IMR-90 (cell line): ENCODE measurements at regions not wholly inside any gene's neighbourhood (a gene's known extent, or its start where the extent isn't known, plus 50 kb on each side); places are given as distances from the start of the nearest gene placed in this dataset.

Experiments
- ATAC-seq: fragments of 200-7000 bp; cut with Tn5 transposase; 2 replicates; pipeline ENCODE4 v1.9.1; 2020; ENCODE audit warnings: low read depth, mild to moderate bottlenecking, moderate library complexity
- BruUV-seq: library from RNA; stranded (reverse); fragments of 400-500 nt; replicated peaks from 2 replicates; lab custom pipeline; 2021; lab: Mats Ljungman, UMichigan
- CTCF ChIA-PET: fragments of 300-600 bp; formaldehyde crosslinking; extraction: SDS; loops from one replicate; lab custom pipeline; 2021; ENCODE audit warnings: antibody characterized with exemption; lab: Yijun Ruan, JAX
- POLR2A ChIA-PET: fragments of 300-600 bp; sonication (Branson Sonifier 250); formaldehyde crosslinking; loops from one replicate; lab custom pipeline; 2022; ENCODE audit warnings: antibody characterized with exemption; ENCODE audit not compliant: unreplicated experiment; lab: Charles Lee
- DNase-seq: peaks from one replicate; pipeline ENCODE4 v3.0.0; 2013
- H2AFZ ChIP-seq: replicated peaks from 2 replicates; pipeline ENCODE3; 2013; ENCODE audit warnings: low read length, mild to moderate bottlenecking; ENCODE audit not compliant: poor library complexity
- H2AK5ac ChIP-seq: 2 replicates; pipeline ENCODE4 v1.6.1; 2013; ENCODE audit warnings: low read depth, low read length, inconsistent platforms
- H2AK9ac ChIP-seq: replicated peaks from 2 replicates; pipeline ENCODE3; 2013; ENCODE audit warnings: mild to moderate bottlenecking, low read depth, low read length, moderate library complexity; ENCODE audit not compliant: poor library complexity
- H2BK120ac ChIP-seq: 2 replicates; pipeline ENCODE4 v1.6.1; 2013; ENCODE audit warnings: low read depth, low read length, inconsistent platforms
- H2BK15ac ChIP-seq: 3 replicates; pipeline ENCODE4 v1.6.1; 2013; ENCODE audit warnings: low read depth, low read length, inconsistent platforms
- H2BK20ac ChIP-seq: 2 replicates; pipeline ENCODE4 v1.6.1; 2013; ENCODE audit warnings: low read depth, mild to moderate bottlenecking, inconsistent platforms, low read length, moderate library complexity
- H2BK5ac ChIP-seq: 2 replicates; pipeline ENCODE4 v1.6.1; 2013; ENCODE audit warnings: mild to moderate bottlenecking, low read depth, low read length, inconsistent platforms; ENCODE audit not compliant: poor library complexity, severe bottlenecking
- H3K14ac ChIP-seq: replicated peaks from 2 replicates; pipeline ENCODE4 v1.6.1; 2013; ENCODE audit warnings: low read depth, low read length, inconsistent platforms
- H3K18ac ChIP-seq: 2 replicates; pipeline ENCODE4 v1.6.1; 2013; ENCODE audit warnings: low read depth, low read length, control low read depth
- H3K23ac ChIP-seq: 2 replicates; pipeline ENCODE4 v1.6.1; 2013; ENCODE audit warnings: low read depth, low read length, inconsistent platforms
- H3K27ac ChIP-seq: 2 replicates; pipeline ENCODE4 v1.5.1; 2013; ENCODE audit warnings: mild to moderate bottlenecking, control low read depth, low read length; ENCODE audit not compliant: insufficient read depth
- H3K27me3 ChIP-seq: 2 replicates; pipeline ENCODE4 v1.6.1; 2013; ENCODE audit warnings: low read length; ENCODE audit not compliant: control insufficient read depth, insufficient read depth
- H3K36me3 ChIP-seq: 2 replicates; pipeline ENCODE4 v1.6.1; 2013; ENCODE audit warnings: low read length, mixed read lengths; ENCODE audit not compliant: control insufficient read depth, insufficient read depth
- H3K4ac ChIP-seq: 2 replicates; pipeline ENCODE4 v1.6.1; 2013; ENCODE audit warnings: low read depth, low read length, inconsistent platforms
- H3K4me1 ChIP-seq: 2 replicates; pipeline ENCODE4 v1.6.1; 2013; ENCODE audit warnings: low read length, mixed read lengths; ENCODE audit not compliant: control insufficient read depth, insufficient read depth
- H3K4me2 ChIP-seq: 2 replicates; pipeline ENCODE4 v1.6.1; 2013; ENCODE audit warnings: low read depth, mild to moderate bottlenecking, control low read depth, low read length, moderate library complexity
- H3K4me3 ChIP-seq: 2 replicates; pipeline ENCODE4 v1.5.1; 2013; ENCODE audit warnings: low read depth, mild to moderate bottlenecking, control low read depth, low read length, moderate library complexity; ENCODE audit not compliant: insufficient read depth
- H3K56ac ChIP-seq: 2 replicates; pipeline ENCODE4 v1.6.1; 2013; ENCODE audit warnings: low read length, inconsistent platforms; ENCODE audit not compliant: insufficient read depth; ENCODE audit errors: extremely low read depth
- H3K79me1 ChIP-seq, 2 experiments: 2 replicates each; pipeline ENCODE4 v1.6.1; 2013; ENCODE audit warnings: low read length in 2 of 2, inconsistent platforms in 1 of 2, low read depth in 1 of 2
- H3K9ac ChIP-seq: 2 replicates; pipeline ENCODE4 v1.6.1; 2013; ENCODE audit warnings: low read depth, low read length, control low read depth
- H3K9me1 ChIP-seq: 2 replicates; pipeline ENCODE4 v1.6.1; 2013; ENCODE audit warnings: low read length, inconsistent platforms; ENCODE audit not compliant: insufficient read depth
- H3K9me3 ChIP-seq: 2 replicates; pipeline ENCODE4 v1.6.1; 2013; ENCODE audit warnings: low read length; ENCODE audit not compliant: control insufficient read depth, insufficient read depth
- H4K20me1 ChIP-seq: 2 replicates; pipeline ENCODE4 v1.6.1; 2013; ENCODE audit warnings: low read length, inconsistent platforms; ENCODE audit not compliant: insufficient read depth
- H4K5ac ChIP-seq: 2 replicates; pipeline ENCODE4 v1.6.1; 2013; ENCODE audit warnings: mild to moderate bottlenecking, low read depth, low read length, control low read depth
- H4K8ac ChIP-seq, 2 experiments: 2 replicates each; pipeline ENCODE4 v1.6.1; 2013; ENCODE audit warnings: low read depth in 2 of 2, low read length in 2 of 2, control low read depth in 1 of 2, inconsistent platforms in 1 of 2
- H4K91ac ChIP-seq: 2 replicates; pipeline ENCODE4 v1.6.1; 2013; ENCODE audit warnings: low read depth, low read length, inconsistent platforms; ENCODE audit not compliant: insufficient read depth
- BHLHE40 ChIP-seq: fragments of 150-350 bp; IDR thresholded peaks from 2 replicates; pipeline ENCODE4 v1.6.1; 2016; ENCODE audit warnings: mild to moderate bottlenecking, low read depth, low read length
- CEBPB ChIP-seq: IDR thresholded peaks from 2 replicates; pipeline ENCODE4 v1.6.1; 2012; ENCODE audit warnings: low read depth, low read length, improper control_type of control experiment
- CHD1 ChIP-seq: IDR thresholded peaks from 2 replicates; pipeline ENCODE4 v1.6.1; 2012; ENCODE audit warnings: low read depth, low read length, improper control_type of control experiment
- MAFK ChIP-seq: IDR thresholded peaks from 2 replicates; pipeline ENCODE4 v1.6.1; 2012; ENCODE audit warnings: low read depth, low read length, improper control_type of control experiment
- MXI1 ChIP-seq: IDR thresholded peaks from 2 replicates; pipeline ENCODE4 v1.6.1; 2012; ENCODE audit warnings: low read depth, mild to moderate bottlenecking, low read length, moderate library complexity, borderline replicate concordance
- NFE2L2 ChIP-seq: fragments of 150-350 bp; IDR thresholded peaks from 2 replicates; pipeline ENCODE4 v1.6.1; 2016; ENCODE audit warnings: low read depth, mild to moderate bottlenecking, low read length
- POLR2A ChIP-seq: IDR thresholded peaks from 2 replicates; pipeline ENCODE4 v1.6.1; 2012; ENCODE audit warnings: mild to moderate bottlenecking, low read depth, low read length
- RCOR1 ChIP-seq: IDR thresholded peaks from 2 replicates; pipeline ENCODE4 v1.6.1; 2012; ENCODE audit warnings: mild to moderate bottlenecking, low read length, improper control_type of control experiment; ENCODE audit not compliant: insufficient replicate concordance
- RFX5 ChIP-seq: IDR thresholded peaks from 2 replicates; pipeline ENCODE4 v1.8.0; 2012; ENCODE audit warnings: low read depth, mild to moderate bottlenecking, low read length, moderate library complexity
- WGBS, 2 experiments: methylation state at CpG; one replicate each; pipeline versions ENCODE4 v1.1.5 to v1.1.7; 2013; ENCODE audit warnings: missing lambda C conversion rate in 2 of 2; ENCODE audit not compliant: insufficient read length in 1 of 2; ENCODE audit errors: extremely low coverage in 2 of 2; 5-methylcytosine and 5-hydroxymethylcytosine counted together
- dilution Hi-C: fragments of 300-500 bp; cut with HindIII; formaldehyde crosslinking; loops from one replicate; pipeline ENCODE4 v1.14.3; 2018; ENCODE audit warnings: low sequenced_read_pairs; ENCODE audit not compliant: unreplicated experiment
- in situ Hi-C: fragments of 300-500 bp; cut with MboI; formaldehyde crosslinking; loops from 3 replicates; pipeline ENCODE4 v1.14.3; 2019; ENCODE audit warnings: low sequenced_read_pairs, inconsistent platforms, mixed read lengths
- intact Hi-C: fragments of 100-400 bp; cut with micrococcal nuclease; formaldehyde crosslinking; loops from 2 replicates; pipeline ENCODE4 v1.10.0; 2022
- TF ChIP-seq, protein P1 (sequence below): conservative IDR thresholded peaks from 2 replicates; pipeline ENCODE4 v1.5.1; 2012; ENCODE audit warnings: mild to moderate bottlenecking, low read depth, low read length, improper control_type of control experiment
- TF ChIP-seq, protein P2 (sequence below): fragments of 150-350 bp; IDR thresholded peaks from 2 replicates; pipeline ENCODE4 v1.6.1; 2016; ENCODE audit warnings: low read depth, mild to moderate bottlenecking, low read length, moderate library complexity, borderline replicate concordance
- TF ChIP-seq, protein P3 (sequence below): fragments of 150-350 bp; IDR thresholded peaks from 2 replicates; pipeline ENCODE4 v1.6.1; 2017; ENCODE audit warnings: mild to moderate bottlenecking, antibody characterized with exemption, low read length, low read depth

DNA sequence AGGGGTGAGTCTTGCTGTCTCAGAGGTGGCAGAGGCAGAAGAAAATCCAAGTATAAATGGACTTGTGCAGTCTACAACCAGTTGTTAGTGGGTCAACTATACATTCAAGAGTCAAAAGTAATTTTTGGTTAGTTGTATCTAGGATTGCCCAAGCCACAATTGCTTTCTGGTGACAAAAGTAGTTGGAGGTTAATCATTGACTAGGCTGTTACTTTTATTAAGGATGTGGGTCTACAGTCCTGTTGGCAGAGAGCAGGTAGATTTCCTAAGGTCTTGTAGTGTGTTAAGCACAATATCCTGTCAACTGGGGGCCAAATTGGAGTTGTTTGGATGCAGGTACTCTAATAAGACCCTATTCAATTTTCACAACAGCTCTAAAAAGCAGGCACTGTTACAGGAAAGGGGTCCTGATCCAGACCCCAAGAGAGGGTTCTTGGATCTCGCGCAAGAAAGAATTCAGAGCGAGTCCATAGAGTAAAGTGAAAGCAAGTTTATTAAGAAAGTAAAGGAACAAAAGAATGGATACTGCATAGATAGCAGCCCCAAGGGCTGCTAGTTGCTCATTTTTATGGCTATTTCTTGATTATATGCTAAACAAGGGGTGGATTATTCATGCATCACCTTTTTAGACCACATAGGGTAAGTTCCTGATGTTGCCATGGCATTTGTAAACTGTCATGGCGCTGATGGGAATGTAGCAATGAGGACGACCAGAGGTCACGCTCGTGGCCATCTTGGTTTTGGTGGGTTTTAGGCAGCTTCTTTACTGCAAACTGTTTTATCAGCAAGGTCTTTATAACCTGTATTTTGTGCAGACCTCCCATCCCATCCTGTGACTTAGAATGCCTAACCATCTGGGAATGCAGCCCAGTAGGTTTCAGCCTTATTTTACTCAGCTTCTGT, 232.6 kb upstream of the SRRM4 start:
- Histone ChIP-seq H3K9me3 (peaks cover 11% of the 10 kb centered on the region), H3K18ac (no peak overlapping the region), H3K36me3 (no peaks in the 10 kb centered on the region), H2AK9ac (no peak overlapping the region), H2BK5ac (no peak overlapping the region), H4K8ac (no peak overlapping the region), H3K9me1 (no peaks in the 10 kb centered on the region), H3K4me3 (no peak overlapping the region), H3K79me1 (no peaks in the 10 kb centered on the region), H3K56ac (no peak overlapping the region), H3K9ac (no peak overlapping the region), H3K4me1 (no peaks in the 10 kb centered on the region), H3K4ac (no peak overlapping the region), H2BK120ac (no peak overlapping the region), H4K91ac (no peak overlapping the region), H2BK20ac (no peak overlapping the region), H3K27ac (no peak overlapping the region), H3K27me3 (no peaks in the 10 kb centered on the region), H3K23ac (no peak overlapping the region), H3K14ac (no peak overlapping the region), H2AFZ (no peak overlapping the region), H2BK15ac (no peak overlapping the region), H4K5ac (no peak overlapping the region), H2AK5ac (no peak overlapping the region), H4K20me1 (no peaks in the 10 kb centered on the region), H3K4me2 (no peak overlapping the region)
- intact Hi-C loops, result no loop called here
- POLR2A ChIA-PET, result no interaction called here
- in situ Hi-C loops, result no loop called here
- no CpG with 5 or more reads among the region's 7 CpGs for WGBS, 2 experiments
- no TSS peak for BruUV-seq
- ATAC-seq (no peak), DNase-seq (no peak)
- CTCF ChIA-PET, result no interaction called here
- TF ChIP-seq CHD1 (no peak), RFX5 (no peak), MXI1 (no peak), RCOR1 (no peak), POLR2A (no peak), MAFK (no peak), NFE2L2 (no peak), CEBPB (no peak), BHLHE40 (no peak)
- TF ChIP-seq, protein P1, sequence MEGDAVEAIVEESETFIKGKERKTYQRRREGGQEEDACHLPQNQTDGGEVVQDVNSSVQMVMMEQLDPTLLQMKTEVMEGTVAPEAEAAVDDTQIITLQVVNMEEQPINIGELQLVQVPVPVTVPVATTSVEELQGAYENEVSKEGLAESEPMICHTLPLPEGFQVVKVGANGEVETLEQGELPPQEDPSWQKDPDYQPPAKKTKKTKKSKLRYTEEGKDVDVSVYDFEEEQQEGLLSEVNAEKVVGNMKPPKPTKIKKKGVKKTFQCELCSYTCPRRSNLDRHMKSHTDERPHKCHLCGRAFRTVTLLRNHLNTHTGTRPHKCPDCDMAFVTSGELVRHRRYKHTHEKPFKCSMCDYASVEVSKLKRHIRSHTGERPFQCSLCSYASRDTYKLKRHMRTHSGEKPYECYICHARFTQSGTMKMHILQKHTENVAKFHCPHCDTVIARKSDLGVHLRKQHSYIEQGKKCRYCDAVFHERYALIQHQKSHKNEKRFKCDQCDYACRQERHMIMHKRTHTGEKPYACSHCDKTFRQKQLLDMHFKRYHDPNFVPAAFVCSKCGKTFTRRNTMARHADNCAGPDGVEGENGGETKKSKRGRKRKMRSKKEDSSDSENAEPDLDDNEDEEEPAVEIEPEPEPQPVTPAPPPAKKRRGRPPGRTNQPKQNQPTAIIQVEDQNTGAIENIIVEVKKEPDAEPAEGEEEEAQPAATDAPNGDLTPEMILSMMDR, result no peak
- TF ChIP-seq, protein P2, sequence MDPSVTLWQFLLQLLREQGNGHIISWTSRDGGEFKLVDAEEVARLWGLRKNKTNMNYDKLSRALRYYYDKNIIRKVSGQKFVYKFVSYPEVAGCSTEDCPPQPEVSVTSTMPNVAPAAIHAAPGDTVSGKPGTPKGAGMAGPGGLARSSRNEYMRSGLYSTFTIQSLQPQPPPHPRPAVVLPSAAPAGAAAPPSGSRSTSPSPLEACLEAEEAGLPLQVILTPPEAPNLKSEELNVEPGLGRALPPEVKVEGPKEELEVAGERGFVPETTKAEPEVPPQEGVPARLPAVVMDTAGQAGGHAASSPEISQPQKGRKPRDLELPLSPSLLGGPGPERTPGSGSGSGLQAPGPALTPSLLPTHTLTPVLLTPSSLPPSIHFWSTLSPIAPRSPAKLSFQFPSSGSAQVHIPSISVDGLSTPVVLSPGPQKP, result no peak
- TF ChIP-seq, protein P3, sequence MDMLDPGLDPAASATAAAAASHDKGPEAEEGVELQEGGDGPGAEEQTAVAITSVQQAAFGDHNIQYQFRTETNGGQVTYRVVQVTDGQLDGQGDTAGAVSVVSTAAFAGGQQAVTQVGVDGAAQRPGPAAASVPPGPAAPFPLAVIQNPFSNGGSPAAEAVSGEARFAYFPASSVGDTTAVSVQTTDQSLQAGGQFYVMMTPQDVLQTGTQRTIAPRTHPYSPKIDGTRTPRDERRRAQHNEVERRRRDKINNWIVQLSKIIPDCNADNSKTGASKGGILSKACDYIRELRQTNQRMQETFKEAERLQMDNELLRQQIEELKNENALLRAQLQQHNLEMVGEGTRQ, result no peak
- dilution Hi-C loops, result no loop called here
